ENCODE measurements at regions not wholly inside any gene's neighbourhood (a gene's known extent, or its start where the extent isn't known, plus 50 kb on each side); places are given as distances from the start of the nearest gene placed in this dataset.

GRCh38 chr7:21104124-21104500 is 317.4 kb upstream of the SP8 start:
- in situ Hi-C loops (cut with MboI; ENCODE audit: low sequenced_read_pairs), result no loop called here
- Histone ChIP-seq H2BK120ac (ENCODE audit: low read depth, low read length) (no peak overlapping the region), H2BK20ac (ENCODE audit: low read depth, low read length) (no peak overlapping the region), H2BK15ac (ENCODE audit: low read depth, low read length) (no peak overlapping the region), H3K36me3 (ENCODE audit: control insufficient read depth, insufficient read depth, low read length) (no peaks in the 10 kb centered on the region), H4K20me1 (ENCODE audit: insufficient read depth, low read length) (no peaks in the 10 kb centered on the region), H4K8ac (ENCODE audit: low read depth in 2 of 2, low read length in 2 of 2) (no peak overlapping the region), H3K18ac (ENCODE audit: low read depth, low read length) (no peak overlapping the region), H4K5ac (ENCODE audit: low read depth, low read length) (no peak overlapping the region), H3K4me1 (ENCODE audit: control insufficient read depth, insufficient read depth, low read length) (no peaks in the 10 kb centered on the region), H3K27ac (ENCODE audit: insufficient read depth, low read length) (no peak overlapping the region), H3K9ac (ENCODE audit: low read depth, low read length) (no peak overlapping the region), H2AK5ac (ENCODE audit: low read depth, low read length) (no peak overlapping the region), H3K14ac (replicated peaks; ENCODE audit: low read depth, low read length) (no peak overlapping the region), H3K4ac (ENCODE audit: low read depth, low read length) (no peak overlapping the region), H3K4me3 (ENCODE audit: insufficient read depth, low read depth, low read length) (no peak overlapping the region), H2AK9ac (replicated peaks; ENCODE audit: low read depth, low read length, poor library complexity) (no peak overlapping the region), H3K9me3 (ENCODE audit: control insufficient read depth, insufficient read depth, low read length) (peaks cover 11% of the 10 kb centered on the region), H3K56ac (ENCODE audit: extremely low read depth, insufficient read depth, low read length) (no peak overlapping the region), H2BK5ac (ENCODE audit: low read depth, low read length, poor library complexity, severe bottlenecking) (no peak overlapping the region), H3K27me3 (ENCODE audit: control insufficient read depth, insufficient read depth, low read length) (no peaks in the 10 kb centered on the region), H3K79me1 (ENCODE audit: low read depth in 1 of 2, low read length in 2 of 2) (no peaks in the 10 kb centered on the region), H3K23ac (ENCODE audit: low read depth, low read length) (no peak overlapping the region), H2AFZ (replicated peaks; ENCODE audit: low read length, poor library complexity) (no peak overlapping the region), H3K4me2 (ENCODE audit: low read depth, low read length) (no peak overlapping the region), H4K91ac (ENCODE audit: insufficient read depth, low read depth, low read length) (no peak overlapping the region), H3K9me1 (ENCODE audit: insufficient read depth, low read length) (no peaks in the 10 kb centered on the region)
- BruUV-seq (replicated peaks), result no TSS peak
- intact Hi-C loops (cut with micrococcal nuclease), result no loop called here
- no peak for DNase-seq
- POLR2A ChIA-PET (ENCODE audit: unreplicated experiment), result no interaction called here
- dilution Hi-C loops (cut with HindIII; ENCODE audit: low sequenced_read_pairs, unreplicated experiment), result no loop called here
- no CpG with 5 or more reads among the region's 4 CpGs for WGBS, 2 experiments (ENCODE audit: extremely low coverage in 2 of 2, insufficient read length in 1 of 2)
- CTCF ChIA-PET, result no interaction called here
- ATAC-seq (ENCODE audit: low read depth), result no peak
- no peak for TF ChIP-seq BHLHE40 (IDR thresholded peaks at IDR 0.05; ENCODE audit: low read depth, low read length)
- TF ChIP-seq POLR2A (IDR thresholded peaks at IDR 0.05; ENCODE audit: low read depth, low read length), result no peak
- TF ChIP-seq FOS (IDR thresholded peaks at IDR 0.05; ENCODE audit: low read depth, low read length), result no peak
- no peak for TF ChIP-seq CTCF (conservative IDR thresholded peaks at IDR 0.05; ENCODE audit: low read depth, low read length)
- TF ChIP-seq NFE2L2 (IDR thresholded peaks at IDR 0.05; ENCODE audit: low read depth, low read length), result no peak
- TF ChIP-seq SMC3 (IDR thresholded peaks at IDR 0.05; ENCODE audit: low read depth, low read length), result no peak
- no peak for TF ChIP-seq RFX5 (IDR thresholded peaks at IDR 0.05; ENCODE audit: low read depth, low read length)
- TF ChIP-seq RAD21 (IDR thresholded peaks at IDR 0.05; ENCODE audit: low read length), result no peak
- no peak for TF ChIP-seq RCOR1 (IDR thresholded peaks at IDR 0.05; ENCODE audit: insufficient replicate concordance, low read length)
- TF ChIP-seq ELK1 (IDR thresholded peaks at IDR 0.05; ENCODE audit: borderline replicate concordance, low read depth, low read length), result no peak
- TF ChIP-seq USF2 (IDR thresholded peaks at IDR 0.05; ENCODE audit: low read depth, low read length), result no peak
- no peak for TF ChIP-seq CHD1 (IDR thresholded peaks at IDR 0.05; ENCODE audit: low read depth, low read length)
- no peak for TF ChIP-seq MAFK (IDR thresholded peaks at IDR 0.05; ENCODE audit: low read depth, low read length)
- TF ChIP-seq MAZ (IDR thresholded peaks at IDR 0.05; ENCODE audit: borderline replicate concordance, low read depth, low read length), result no peak
- no peak for TF ChIP-seq CEBPB (IDR thresholded peaks at IDR 0.05; ENCODE audit: low read depth, low read length)
- TF ChIP-seq MXI1 (IDR thresholded peaks at IDR 0.05; ENCODE audit: borderline replicate concordance, low read depth, low read length), result no peak
